Effector CD8-positive, alpha-beta T cell (primary cell): ENCODE measurements at regions not wholly inside any gene's neighbourhood (a gene's known extent, or its start where the extent isn't known, plus 50 kb on each side); places are given as distances from the start of the nearest gene placed in this dataset.
"Not testable (repeated sequence)": the region's sequence is repeated elsewhere in the genome, so short reads cannot be mapped to it uniquely, and the experiment has no call there.

Source experiments
- DNase-seq: peaks from one replicate; lab custom pipeline; 2025; lab: John Stamatoyannopoulos, UW

GRCh38 chr1:193448682-193449461 lies 262.5 kb upstream of the B3GALT2 start:
- no peak for DNase-seq

GRCh38 chr1:193443886-193444285 lies 257.5 kb upstream of the B3GALT2 start:
- DNase-seq = no peak

GRCh38 chr1:193438771-193439170 lies 252.4 kb upstream of the B3GALT2 start:
- DNase-seq = no peak

- DNase-seq = no peak
Observed at GRCh38 chr1:193438312-193438711, 251.9 kb upstream of the B3GALT2 start.

- DNase-seq = no peak
Observed at GRCh38 chr1:193437785-193438184, 251.4 kb upstream of the B3GALT2 start.

- not testable (repeated sequence) for DNase-seq
Observed at GRCh38 chr1:193437333-193437732, 250.9 kb upstream of the B3GALT2 start.

DNA sequence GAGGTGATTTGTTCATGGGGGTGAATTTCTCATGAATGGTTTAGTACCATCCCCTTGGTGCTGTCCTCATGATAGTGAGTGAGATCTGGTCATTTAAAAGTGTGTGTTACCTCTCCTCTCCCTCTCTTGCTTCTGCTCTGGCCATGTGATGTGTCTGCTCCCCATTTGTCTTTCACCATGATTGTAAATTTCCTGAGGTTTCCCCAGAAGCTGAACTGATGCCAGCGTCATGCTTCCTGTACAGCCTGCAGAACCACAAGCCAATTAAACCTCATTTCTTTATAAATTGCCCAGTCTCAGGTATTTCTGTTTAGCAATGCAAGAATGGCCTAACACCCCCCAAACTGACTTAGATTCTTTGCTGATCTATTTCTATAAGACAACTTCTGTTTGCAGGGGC lies 249.4 kb upstream of the B3GALT2 start:
- no peak for DNase-seq

GRCh38 chr1:193434319-193434718 lies 247.9 kb upstream of the B3GALT2 start:
- no peak for DNase-seq

GRCh38 chr1:193433599-193433998 lies 247.2 kb upstream of the B3GALT2 start:
- DNase-seq = no peak

- no peak for DNase-seq
Observed at GRCh38 chr1:193432979-193433587, 246.7 kb upstream of the B3GALT2 start.

GRCh38 chr1:193431265-193431977 lies 245.0 kb upstream of the B3GALT2 start:
- DNase-seq = no peak

DNA sequence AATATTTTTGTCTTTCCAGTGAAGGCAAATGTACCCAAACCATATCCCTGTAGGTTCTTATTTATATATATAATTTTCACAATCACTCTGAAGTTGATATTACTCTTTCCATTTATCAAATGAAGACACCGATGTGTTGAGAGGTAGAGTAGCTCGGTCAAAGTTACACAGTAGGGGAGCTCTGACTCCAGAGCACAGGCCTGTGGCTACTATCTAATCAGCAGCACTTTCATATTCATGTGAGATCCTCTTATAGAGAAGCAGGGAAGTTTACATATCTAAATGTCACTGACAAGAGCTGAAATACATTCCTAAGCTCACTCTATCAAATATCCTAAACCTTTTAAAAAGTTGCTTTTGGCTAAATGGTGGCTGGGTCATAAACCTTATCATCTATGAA lies 241.1 kb upstream of the B3GALT2 start:
- DNase-seq = no peak

DNA sequence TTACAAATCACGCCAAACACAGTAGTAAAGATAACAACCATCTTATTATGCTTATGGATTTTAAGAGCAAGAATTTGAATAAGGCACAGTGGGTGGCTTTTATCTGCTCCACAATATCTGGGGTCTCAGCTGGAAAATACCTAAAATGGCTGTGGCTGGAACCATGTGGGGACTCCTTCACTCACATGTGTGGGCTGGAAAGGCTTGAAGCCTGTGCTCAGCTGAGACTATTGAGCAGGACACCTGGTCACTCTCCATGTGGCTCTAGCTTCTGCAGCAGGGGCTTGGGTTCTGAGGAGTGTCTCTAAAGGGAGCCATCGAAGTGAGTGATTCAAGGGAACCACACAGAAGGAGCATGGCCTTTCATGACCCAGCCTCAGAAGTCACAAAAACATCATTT lies 239.6 kb upstream of the B3GALT2 start:
- DNase-seq = no peak

GRCh38 chr1:193421487-193421886 lies 235.1 kb upstream of the B3GALT2 start:
- no peak for DNase-seq

DNA sequence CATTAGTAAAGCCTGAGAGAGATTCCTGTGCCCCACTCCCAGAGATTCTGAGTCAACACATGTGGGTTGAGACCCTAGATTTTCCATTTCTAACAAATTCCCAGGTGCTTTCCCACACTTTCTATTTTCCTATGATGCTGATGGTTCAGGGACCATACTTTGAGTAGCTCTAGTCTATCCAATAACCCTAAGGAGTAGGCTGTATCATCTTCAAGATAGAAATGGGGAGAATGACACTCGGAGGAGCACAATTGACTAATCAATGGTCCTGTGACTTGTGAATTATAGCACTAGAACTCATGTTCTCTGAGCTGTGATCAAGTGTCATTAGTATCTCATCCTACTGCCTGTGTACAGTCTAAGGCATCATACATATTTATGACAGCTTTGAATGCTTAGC lies 232.9 kb upstream of the B3GALT2 start:
- DNase-seq = no peak

- DNase-seq = no peak
Observed at GRCh38 chr1:193418745-193419058, 232.3 kb upstream of the B3GALT2 start.

- no peak for DNase-seq
Observed at GRCh38 chr1:193417945-193418744, 231.7 kb upstream of the B3GALT2 start.

DNA sequence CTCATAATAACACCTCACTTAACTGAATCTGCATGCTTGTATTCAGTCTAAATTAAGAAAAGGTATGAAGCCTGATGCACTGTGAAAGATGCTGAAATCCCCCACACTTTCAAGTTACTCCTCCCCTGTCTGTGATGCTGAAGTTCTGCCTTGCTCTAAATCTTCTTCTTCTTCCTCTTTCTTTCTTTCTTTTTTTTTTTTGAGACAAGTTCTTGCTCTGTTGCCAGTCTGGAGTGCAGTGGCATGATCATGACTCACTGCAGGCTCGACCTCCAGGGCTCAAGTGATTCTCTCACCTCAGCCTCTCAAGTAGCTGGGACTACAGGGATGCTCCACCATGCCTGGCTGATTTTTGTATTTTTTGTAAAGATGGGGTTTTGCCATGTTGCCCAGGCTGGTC lies 231.0 kb upstream of the B3GALT2 start:
- DNase-seq = no peak

- DNase-seq = no peak
Observed at GRCh38 chr1:193416226-193417024, 230.0 kb upstream of the B3GALT2 start.

DNA sequence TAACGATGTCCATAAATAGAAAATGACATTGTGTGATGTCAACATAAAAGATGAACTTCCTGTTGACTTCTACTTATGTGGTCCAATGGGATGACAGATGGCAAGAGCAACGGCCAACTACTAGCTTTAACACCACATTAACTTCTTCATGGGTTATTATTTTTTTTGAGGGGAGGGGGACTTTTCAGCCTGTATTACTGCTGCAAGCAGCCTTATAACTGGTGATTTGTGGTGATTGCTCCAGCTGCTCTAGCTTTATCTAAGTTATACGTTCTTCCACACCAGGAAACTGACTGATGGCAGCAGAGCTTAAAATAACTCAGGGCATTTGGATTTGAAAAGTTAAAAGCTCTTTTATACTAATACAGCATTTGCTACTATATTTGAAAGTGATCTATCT lies 228.8 kb upstream of the B3GALT2 start:
- no peak for DNase-seq

DNA sequence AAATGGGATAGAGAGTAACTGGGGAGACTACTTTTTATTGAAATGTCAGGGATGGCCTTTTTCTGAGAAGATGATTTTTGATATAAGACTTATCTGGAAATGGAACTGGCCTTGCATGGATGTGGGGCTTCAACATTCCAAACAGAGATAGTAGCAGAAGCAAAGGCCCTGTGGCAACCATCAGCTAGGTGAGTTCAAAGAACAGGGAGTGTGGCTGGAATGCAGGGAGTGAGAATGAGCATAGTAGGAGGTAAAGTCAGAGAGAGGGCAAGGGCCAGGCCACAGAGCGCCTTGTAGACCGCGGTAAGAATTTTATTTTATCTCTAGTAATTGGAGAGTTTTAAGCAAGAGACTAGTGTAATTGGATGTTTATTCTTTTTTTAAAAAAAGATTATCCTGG lies 227.0 kb upstream of the B3GALT2 start:
- no peak for DNase-seq

DNA sequence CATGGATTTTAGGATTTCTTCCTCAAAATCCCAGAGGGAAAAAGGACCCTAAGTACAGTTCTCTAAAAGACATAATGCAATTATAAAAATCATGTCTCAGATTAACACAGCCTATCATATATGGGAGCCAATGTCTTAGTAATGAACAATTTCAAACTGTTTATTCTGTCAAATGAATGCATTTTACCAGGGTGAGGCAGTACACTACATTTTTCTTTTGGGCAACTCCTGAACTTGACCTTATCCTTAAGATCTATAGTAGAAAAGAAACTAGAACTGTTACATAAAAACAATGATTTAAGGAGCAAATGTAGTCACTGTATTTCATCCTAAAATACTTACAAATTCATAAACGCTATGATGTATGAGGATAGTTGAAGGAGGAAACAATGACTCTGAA lies 226.3 kb upstream of the B3GALT2 start:
- no peak for DNase-seq
